DMS 273 (cell line): ENCODE measurements at regions not wholly inside any gene's neighbourhood (a gene's known extent, or its start where the extent isn't known, plus 50 kb on each side); places are given as distances from the start of the nearest gene placed in this dataset.
"Not testable (repeated sequence)": the region's sequence is repeated elsewhere in the genome, so short reads cannot be mapped to it uniquely, and the experiment has no call there.

Source experiments
- DNase-seq: peaks from one replicate; lab custom pipeline; 2025; ENCODE audit not compliant: unreplicated experiment; lab: John Stamatoyannopoulos, UW

GRCh38 chr6:79150733-79151132 is 72.7 kb upstream of the PHIP start:
- no peak for DNase-seq

GRCh38 chr6:79149884-79150283 is 71.8 kb upstream of the PHIP start:
- no peak for DNase-seq

GRCh38 chr6:79146421-79146820 is 68.4 kb upstream of the PHIP start:
- DNase-seq, result no peak

GRCh38 chr6:79145301-79145700 is 67.2 kb upstream of the PHIP start:
- no peak for DNase-seq

GRCh38 chr6:79143320-79143898 is 65.4 kb upstream of the PHIP start:
- DNase-seq, result no peak

- no peak for DNase-seq
Measured at GRCh38 chr6:79138146-79138545, 60.1 kb upstream of the PHIP start.

GRCh38 chr6:79137671-79138070 is 59.6 kb upstream of the PHIP start:
- no peak for DNase-seq

- no peak for DNase-seq
Measured at GRCh38 chr6:79135973-79136470, 58.0 kb upstream of the PHIP start.

- DNase-seq, result peak; percentile 50
Measured at GRCh38 chr6:79134699-79135474, 56.8 kb upstream of the PHIP start.

- no peak for DNase-seq
Measured at GRCh38 chr6:79133173-79133572, 55.1 kb upstream of the PHIP start.

- DNase-seq, result not testable (repeated sequence)
Measured at GRCh38 chr6:79131220-79131619, 53.2 kb upstream of the PHIP start.
